CD4-positive, alpha-beta T cell (primary cell): ENCODE measurements at regions not wholly inside any gene's neighbourhood (a gene's known extent, or its start where the extent isn't known, plus 50 kb on each side); places are given as distances from the start of the nearest gene placed in this dataset.

Source experiments
- ATAC-seq: fragments of 200-7000 bp; cut with Tn5 transposase; one replicate; pipeline ENCODE4 v1.10.0; 2022; ENCODE audit warnings: mild to moderate bottlenecking; ENCODE audit not compliant: poor library complexity
- CTCF ChIA-PET: fragments of 350-600 bp; sonication (Branson Sonifier 250); formaldehyde crosslinking; loops from one replicate; lab custom pipeline; 2021; ENCODE audit warnings: antibody characterized with exemption, inconsistent platforms; lab: Charles Lee
- POLR2A ChIA-PET: fragments of 350-600 bp; sonication (Branson Sonifier 250); formaldehyde crosslinking; loops from one replicate; lab custom pipeline; 2021; ENCODE audit warnings: antibody characterized with exemption, inconsistent platforms; lab: Charles Lee
- DNase-seq, 14 experiments: peaks; one replicate each; pipeline ENCODE4 v3.0.0-alpha.2; 2013 to 2020; ENCODE audit warnings: mixed read lengths in 2 of 14
- H3K27ac ChIP-seq, 2 donors: one replicate each; pipeline versions ENCODE4 v1.5.1 to v1.7.0; 2013; ENCODE audit warnings: low read length in 2 of 2, low read depth in 1 of 2, mild to moderate bottlenecking in 1 of 2
- H3K27me3 ChIP-seq, 2 experiments: 1 replicate in 1 of 2; 2 replicates in 1 of 2; pipeline versions ENCODE4 v1.6.1 to v1.7.0; 2013; ENCODE audit warnings: low read length in 2 of 2, control low read depth in 1 of 2, mild to moderate bottlenecking in 1 of 2, moderate library complexity in 1 of 2; ENCODE audit not compliant: insufficient read depth in 2 of 2, control insufficient read depth in 1 of 2
- H3K36me3 ChIP-seq: one replicate; pipeline ENCODE4 v1.6.1; 2013; ENCODE audit warnings: low read length, control low read depth; ENCODE audit not compliant: insufficient read depth
- H3K4me1 ChIP-seq: one replicate; pipeline ENCODE4 v1.6.1; 2013; ENCODE audit warnings: low read length, control low read depth; ENCODE audit not compliant: insufficient read depth
- H3K4me3 ChIP-seq: one replicate; pipeline ENCODE4 v1.5.1; 2013; ENCODE audit warnings: mild to moderate bottlenecking, low read length, moderate library complexity
- H3K9me3 ChIP-seq, 2 experiments: 1 replicate in 1 of 2; 2 replicates in 1 of 2; pipeline versions ENCODE4 v1.6.1 to v1.7.0; 2013; ENCODE audit warnings: low read length in 2 of 2, mild to moderate bottlenecking in 2 of 2, control low read depth in 1 of 2, moderate library complexity in 1 of 2; ENCODE audit not compliant: control insufficient read depth in 1 of 2, insufficient read depth in 1 of 2
- H3K27ac Mint-ChIP-seq: one replicate; pipeline ENCODE4 v1.8.0; 2020; ENCODE audit warnings: mixed read lengths
- H3K27me3 Mint-ChIP-seq: one replicate; pipeline ENCODE4 v1.8.0; 2021; ENCODE audit warnings: mixed read lengths
- H3K36me3 Mint-ChIP-seq: one replicate; pipeline ENCODE4 v1.8.0; 2021; ENCODE audit warnings: low read depth, mixed read lengths
- H3K4me1 Mint-ChIP-seq: one replicate; pipeline ENCODE4 v1.8.0; 2021; ENCODE audit warnings: low read depth, mixed read lengths
- H3K4me3 Mint-ChIP-seq: one replicate; pipeline ENCODE4 v1.8.0; 2020; ENCODE audit warnings: mild to moderate bottlenecking, mixed read lengths
- H3K9me3 Mint-ChIP-seq: one replicate; pipeline ENCODE4 v1.8.0; 2020; ENCODE audit warnings: mixed read lengths
- CTCF ChIP-seq: fragments of 200-600 bp; IDR thresholded peaks from one replicate; pipeline ENCODE4 v1.8.0; 2022; ENCODE audit warnings: antibody characterized with exemption, mild to moderate bottlenecking
- intact Hi-C, 2 experiments: fragments of 100-400 bp; cut with DNase I in 1 of 2; cut with micrococcal nuclease in 1 of 2; formaldehyde crosslinking; loops; one replicate each; pipeline versions ENCODE4 v1.15.1 to v1.9.0; 2023 to 2025; cut with DNase I, micrococcal nuclease

DNA sequence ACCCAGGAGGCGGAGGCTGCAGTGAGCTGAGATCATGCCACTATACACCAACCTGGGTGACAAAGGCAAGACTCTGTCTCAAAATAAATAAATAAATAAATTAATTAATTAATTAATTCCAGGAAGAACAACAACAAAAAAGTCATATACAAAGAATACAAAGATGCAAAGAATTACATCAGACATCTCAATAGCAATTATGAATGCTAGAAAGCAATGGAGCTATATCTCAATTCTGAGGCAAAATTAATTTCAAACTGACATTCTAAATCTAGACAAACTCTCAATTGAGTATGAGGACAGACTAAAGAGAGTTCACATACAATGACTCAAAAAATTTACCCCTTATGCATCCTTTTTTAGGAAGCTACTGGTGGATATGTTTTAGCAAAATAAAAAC, 69.6 kb upstream of the CTNNB1 start:
- CTCF ChIA-PET = no interaction called here
- no peak for TF ChIP-seq CTCF
- intact Hi-C loops = no loop called here
- H3K27me3 Mint-ChIP-seq = peaks cover 10% of the 10 kb centered on the region
- DNase-seq (no peak), ATAC-seq (no peak)
- H3K36me3 Mint-ChIP-seq = peaks cover 7% of the 10 kb centered on the region
- Histone ChIP-seq H3K27ac (no peak overlapping the region), H3K27me3 (no peaks in the 10 kb centered on the region), H3K9me3 (peaks cover 5 to 10% of the 10 kb centered on the region in 2 experiments), H3K36me3 (no peaks in the 10 kb centered on the region), H3K4me1 (no peaks in the 10 kb centered on the region), H3K4me3 (no peak overlapping the region)
- H3K4me3 Mint-ChIP-seq = no peak overlapping the region
- H3K9me3 Mint-ChIP-seq = peaks cover 7% of the 10 kb centered on the region
- H3K27ac Mint-ChIP-seq = no peak overlapping the region
- POLR2A ChIA-PET = no interaction called here
- no peaks in the 10 kb centered on the region for H3K4me1 Mint-ChIP-seq

DNA sequence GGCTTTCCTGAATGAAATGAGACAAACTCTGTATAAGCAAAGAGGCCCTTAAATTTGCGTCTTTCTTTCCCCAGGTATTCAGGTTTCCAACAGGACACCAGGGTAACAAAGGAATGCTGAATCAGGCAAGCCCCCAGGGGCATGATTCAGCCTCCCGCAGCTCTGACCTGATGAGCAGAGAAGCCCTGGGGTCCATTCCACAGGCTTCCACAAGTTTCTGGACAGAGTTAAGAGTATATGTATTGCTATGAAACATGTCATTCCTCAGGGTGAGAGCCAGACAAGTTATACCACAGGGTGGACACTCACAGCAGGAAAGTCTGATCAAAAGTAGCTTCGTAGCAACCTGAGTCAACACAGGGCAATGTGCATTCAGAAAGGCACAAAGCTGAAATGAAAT, 68.1 kb upstream of the CTNNB1 start:
- intact Hi-C loops = no loop called here
- Mint-ChIP-seq H3K27me3 (no peaks in the 10 kb centered on the region), H3K9me3 (peaks cover 7% of the 10 kb centered on the region), H3K4me1 (no peaks in the 10 kb centered on the region), H3K36me3 (peaks cover 7% of the 10 kb centered on the region), H3K4me3 (no peak overlapping the region), H3K27ac (no peak overlapping the region)
- peaks cover 5 to 10% of the 10 kb centered on the region in 2 experiments for H3K9me3 ChIP-seq
- no peak for TF ChIP-seq CTCF
- H3K27me3 ChIP-seq = no peaks in the 10 kb centered on the region
- H3K4me1 ChIP-seq = no peaks in the 10 kb centered on the region
- H3K27ac ChIP-seq = no peak overlapping the region
- DNase-seq (no peak), ATAC-seq (no peak)
- POLR2A ChIA-PET = no interaction called here
- no peaks in the 10 kb centered on the region for H3K36me3 ChIP-seq
- no peak overlapping the region for H3K4me3 ChIP-seq
- CTCF ChIA-PET = no interaction called here

DNA sequence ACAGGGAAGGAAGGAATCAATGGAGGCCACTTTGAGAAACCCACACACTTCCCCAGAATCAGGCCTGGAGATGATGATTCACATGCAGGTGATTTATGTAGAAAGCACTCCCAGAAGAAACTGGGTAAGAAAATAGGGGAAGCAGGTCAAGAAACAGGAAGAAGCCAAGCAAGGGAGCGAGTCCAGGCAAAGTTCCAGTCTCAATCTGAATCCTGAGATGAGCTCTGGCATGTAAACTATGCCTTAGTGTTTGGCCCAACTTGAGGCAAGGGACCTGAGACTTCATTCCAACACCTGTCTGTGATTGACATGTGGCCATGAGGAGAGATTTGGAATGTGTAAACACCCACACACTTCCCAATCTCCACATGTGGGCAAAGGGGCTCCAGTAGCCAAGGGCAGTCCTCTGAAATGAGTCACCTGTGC, 61.6 kb upstream of the CTNNB1 start:
- POLR2A ChIA-PET = no interaction called here
- no peak for ATAC-seq
- H3K27ac ChIP-seq = no peak overlapping the region
- Mint-ChIP-seq H3K27me3 (no peaks in the 10 kb centered on the region), H3K36me3 (no peaks in the 10 kb centered on the region), H3K4me1 (peaks cover 5% of the 10 kb centered on the region), H3K27ac (no peak overlapping the region), H3K9me3 (peaks cover 2% of the 10 kb centered on the region), H3K4me3 (no peak overlapping the region)
- no peaks in the 10 kb centered on the region for H3K27me3 ChIP-seq
- intact Hi-C loops = no loop called here
- no peak overlapping the region for H3K4me3 ChIP-seq
- H3K9me3 ChIP-seq = no peaks in the 10 kb centered on the region
- no peak for TF ChIP-seq CTCF
- peak in 2 of 14 experiments; percentile 35 to 52 for DNase-seq
- H3K4me1 ChIP-seq = peaks cover 13% of the 10 kb centered on the region
- CTCF ChIA-PET = no interaction called here
- H3K36me3 ChIP-seq = no peaks in the 10 kb centered on the region
